SK-N-SH treated with all-trans-retinoic acid at 6 μM for 48 hours (cell line): ENCODE measurements at regions not wholly inside any gene's neighbourhood (a gene's known extent, or its start where the extent isn't known, plus 50 kb on each side); places are given as distances from the start of the nearest gene placed in this dataset.

ENCODE experiments used
- ATAC-seq: fragments of 200-7000 bp; cut with Tn5 transposase; 3 replicates; pipeline ENCODE4 v1.9.1; 2020; ENCODE audit warnings: mild to moderate bottlenecking, moderate library complexity
- ARNTL ChIP-seq: fragments of 450-650 bp; formaldehyde crosslinking; IDR thresholded peaks from 2 replicates; pipeline ENCODE4 v1.5.0; 2020; ENCODE audit warnings: low read depth, mild to moderate bottlenecking, moderate library complexity, borderline replicate concordance
- CSDC2 ChIP-seq: fragments of 250-450 bp; sonication (Bioruptor Pico); IDR thresholded peaks from 2 replicates; pipeline ENCODE4 v1.5.0; 2020; ENCODE audit warnings: mild to moderate bottlenecking, moderate library complexity
- CSRNP3 ChIP-seq: fragments of 250-450 bp; sonication (Bioruptor Pico); IDR thresholded peaks from 2 replicates; pipeline ENCODE4 v1.5.1; 2021; ENCODE audit warnings: mild to moderate bottlenecking, moderate library complexity
- ESRRG ChIP-seq: fragments of 250-450 bp; sonication (Bioruptor Pico); IDR thresholded peaks from 2 replicates; pipeline ENCODE4 v1.6.1; 2021; ENCODE audit warnings: mild to moderate bottlenecking
- GLIS3 ChIP-seq: fragments of 250-450 bp; sonication (Bioruptor Pico); IDR thresholded peaks from 2 replicates; pipeline ENCODE4 v1.5.0; 2020; ENCODE audit warnings: mild to moderate bottlenecking, moderate library complexity
- ISL1 ChIP-seq: fragments of 250-450 bp; sonication (Bioruptor Pico); IDR thresholded peaks from 2 replicates; pipeline ENCODE4 v2.1.2; 2022; ENCODE audit warnings: mild to moderate bottlenecking, moderate library complexity
- PATZ1 ChIP-seq: fragments of 250-450 bp; sonication (Bioruptor Pico); IDR thresholded peaks from 2 replicates; pipeline ENCODE4 v1.8.0; 2020; ENCODE audit warnings: mild to moderate bottlenecking, moderate library complexity, borderline replicate concordance
- PPARA ChIP-seq: fragments of 250-450 bp; sonication (Bioruptor Pico); IDR thresholded peaks from 2 replicates; pipeline ENCODE4 v1.5.0; 2020; ENCODE audit warnings: mild to moderate bottlenecking, borderline replicate concordance
- RARB ChIP-seq: fragments of 250-450 bp; sonication (Bioruptor Pico); IDR thresholded peaks from 2 replicates; pipeline ENCODE4 v1.8.0; 2021; ENCODE audit warnings: mild to moderate bottlenecking, moderate library complexity
- SNAI2 ChIP-seq: fragments of 250-450 bp; sonication (Bioruptor Pico); IDR thresholded peaks from 2 replicates; pipeline ENCODE4 v1.5.0; 2020; ENCODE audit warnings: mild to moderate bottlenecking, moderate library complexity
- TCF4 ChIP-seq: fragments of 250-450 bp; sonication (Bioruptor Pico); IDR thresholded peaks from 2 replicates; pipeline ENCODE4 v1.8.0; 2021; ENCODE audit warnings: mild to moderate bottlenecking, moderate library complexity, borderline replicate concordance
- TOX ChIP-seq: fragments of 250-450 bp; sonication (Bioruptor Pico); IDR thresholded peaks from 2 replicates; pipeline ENCODE4 v1.8.0; 2021; ENCODE audit warnings: mild to moderate bottlenecking, moderate library complexity, borderline replicate concordance
- ZFP3 ChIP-seq: fragments of 250-450 bp; sonication (Bioruptor Pico); IDR thresholded peaks from 2 replicates; pipeline ENCODE4 v1.5.0; 2020; ENCODE audit warnings: mild to moderate bottlenecking, moderate library complexity
- ZNF565 ChIP-seq: fragments of 450-650 bp; formaldehyde crosslinking; conservative IDR thresholded peaks from 2 replicates; pipeline ENCODE4 v1.5.0; 2020; ENCODE audit warnings: low read depth, mild to moderate bottlenecking, moderate library complexity
- ZNF70 ChIP-seq: fragments of 450-650 bp; formaldehyde crosslinking; IDR thresholded peaks from 2 replicates; pipeline ENCODE4 v1.5.0; 2020; ENCODE audit warnings: mild to moderate bottlenecking, moderate library complexity
- ZNF8 ChIP-seq: fragments of 450-650 bp; formaldehyde crosslinking; IDR thresholded peaks from 2 replicates; pipeline ENCODE4 v1.5.0; 2020; ENCODE audit warnings: mild to moderate bottlenecking, moderate library complexity
- TF ChIP-seq, protein P1 (sequence below): fragments of 250-450 bp; sonication (Bioruptor Pico); IDR thresholded peaks from 2 replicates; pipeline ENCODE4 v1.5.0; 2020; ENCODE audit warnings: mild to moderate bottlenecking, moderate library complexity
- TF ChIP-seq, protein P2 (sequence below): fragments of 250-450 bp; sonication (Bioruptor Pico); IDR thresholded peaks from 2 replicates; pipeline ENCODE4 v1.8.0; 2021; ENCODE audit warnings: low read depth, mild to moderate bottlenecking, moderate library complexity, borderline replicate concordance

DNA sequence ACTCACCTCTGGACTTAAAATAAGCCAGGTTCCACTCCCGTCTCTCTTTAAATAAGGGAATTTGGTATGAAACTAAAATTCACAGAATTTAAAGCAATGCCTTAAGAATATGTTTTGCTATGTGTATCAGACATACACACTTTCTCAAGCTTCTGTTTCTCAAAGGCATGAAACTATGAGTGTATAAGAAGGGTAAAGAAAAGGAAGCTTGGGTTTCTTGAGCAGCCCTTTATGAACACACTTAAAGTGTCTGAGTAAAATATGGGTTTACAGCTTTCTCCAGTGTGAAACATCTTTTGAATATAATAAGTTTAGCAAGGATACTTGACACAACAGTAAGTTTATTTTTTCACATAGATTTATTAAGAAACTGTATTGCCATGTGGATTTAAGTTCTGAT lies 370.5 kb downstream of the TMA16 start:
- no peak for ATAC-seq

GRCh38 chr4:163866728-163867315 lies 372.3 kb downstream of the TMA16 start:
- TF ChIP-seq PPARA (CRISPR knock-in tag) (no peak), RARB (CRISPR knock-in tag) (no peak), SNAI2 (CRISPR knock-in tag) (no peak), TCF4 (no peak), ISL1 (CRISPR knock-in tag) (no peak), ZNF8 (no peak), CSDC2 (CRISPR knock-in tag) (no peak), ZNF70 (CRISPR knock-in tag) (no peak), GLIS3 (no peak)
- TF ChIP-seq, protein P1, sequence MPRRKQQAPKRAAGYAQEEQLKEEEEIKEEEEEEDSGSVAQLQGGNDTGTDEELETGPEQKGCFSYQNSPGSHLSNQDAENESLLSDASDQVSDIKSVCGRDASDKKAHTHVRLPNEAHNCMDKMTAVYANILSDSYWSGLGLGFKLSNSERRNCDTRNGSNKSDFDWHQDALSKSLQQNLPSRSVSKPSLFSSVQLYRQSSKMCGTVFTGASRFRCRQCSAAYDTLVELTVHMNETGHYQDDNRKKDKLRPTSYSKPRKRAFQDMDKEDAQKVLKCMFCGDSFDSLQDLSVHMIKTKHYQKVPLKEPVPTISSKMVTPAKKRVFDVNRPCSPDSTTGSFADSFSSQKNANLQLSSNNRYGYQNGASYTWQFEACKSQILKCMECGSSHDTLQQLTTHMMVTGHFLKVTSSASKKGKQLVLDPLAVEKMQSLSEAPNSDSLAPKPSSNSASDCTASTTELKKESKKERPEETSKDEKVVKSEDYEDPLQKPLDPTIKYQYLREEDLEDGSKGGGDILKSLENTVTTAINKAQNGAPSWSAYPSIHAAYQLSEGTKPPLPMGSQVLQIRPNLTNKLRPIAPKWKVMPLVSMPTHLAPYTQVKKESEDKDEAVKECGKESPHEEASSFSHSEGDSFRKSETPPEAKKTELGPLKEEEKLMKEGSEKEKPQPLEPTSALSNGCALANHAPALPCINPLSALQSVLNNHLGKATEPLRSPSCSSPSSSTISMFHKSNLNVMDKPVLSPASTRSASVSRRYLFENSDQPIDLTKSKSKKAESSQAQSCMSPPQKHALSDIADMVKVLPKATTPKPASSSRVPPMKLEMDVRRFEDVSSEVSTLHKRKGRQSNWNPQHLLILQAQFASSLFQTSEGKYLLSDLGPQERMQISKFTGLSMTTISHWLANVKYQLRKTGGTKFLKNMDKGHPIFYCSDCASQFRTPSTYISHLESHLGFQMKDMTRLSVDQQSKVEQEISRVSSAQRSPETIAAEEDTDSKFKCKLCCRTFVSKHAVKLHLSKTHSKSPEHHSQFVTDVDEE (CRISPR knock-in tag), result no peak
- TF ChIP-seq, all 23 proteins: peak for 0
- ATAC-seq, result no peak

More for the DNA sequence above, 370.5 kb downstream of the TMA16 start:
- TF ChIP-seq SNAI2 (CRISPR knock-in tag), result no peak
- no peak for TF ChIP-seq ISL1 (CRISPR knock-in tag)
- TF ChIP-seq ZFP3 (CRISPR knock-in tag), result no peak
- no peak for TF ChIP-seq ZNF70 (CRISPR knock-in tag)
- TF ChIP-seq, protein P1 (CRISPR knock-in tag), result no peak

- TF ChIP-seq GLIS3, result no peak
- TF ChIP-seq CSDC2 (CRISPR knock-in tag), result no peak
- TF ChIP-seq ZNF565 (CRISPR knock-in tag), result no peak
- no peak for TF ChIP-seq TCF4
- TF ChIP-seq TOX (CRISPR knock-in tag), result no peak
- TF ChIP-seq ESRRG (CRISPR knock-in tag), result no peak
- no peak for TF ChIP-seq ISL1 (CRISPR knock-in tag)
- no peak for ATAC-seq
Observed at GRCh38 chr4:163868445-163868844, 374.0 kb downstream of the TMA16 start.

DNA sequence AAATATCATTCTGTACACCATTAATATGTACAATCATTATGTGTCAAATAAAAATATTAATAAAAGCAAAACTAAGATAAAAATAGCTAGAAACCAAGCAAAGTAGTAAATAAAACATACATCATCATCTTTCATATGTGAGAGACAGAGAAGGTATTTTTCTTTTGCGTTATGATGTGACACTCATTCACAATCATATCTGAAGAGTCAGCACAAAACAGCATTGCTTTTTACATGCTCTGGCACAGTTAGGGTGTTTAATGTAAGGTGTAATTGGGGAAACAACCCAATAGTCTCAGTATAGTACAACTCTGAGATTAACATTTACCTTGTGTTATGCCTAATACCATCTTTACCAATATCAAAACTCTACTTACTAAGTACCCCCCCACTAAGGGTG lies 376.6 kb downstream of the TMA16 start:
- no peak for TF ChIP-seq SNAI2 (CRISPR knock-in tag)
- no peak for TF ChIP-seq TOX (CRISPR knock-in tag)
- TF ChIP-seq, protein P1 (CRISPR knock-in tag), result no peak
- no peak for TF ChIP-seq TCF4
- TF ChIP-seq ZFP3 (CRISPR knock-in tag), result no peak
- no peak for ATAC-seq

GRCh38 chr4:163875327-163875726 lies 380.8 kb downstream of the TMA16 start:
- ATAC-seq, result no peak
- TF ChIP-seq PATZ1 (CRISPR knock-in tag) (no peak), ARNTL (CRISPR knock-in tag) (no peak), TOX (CRISPR knock-in tag) (no peak), ZNF8 (no peak), ZNF565 (CRISPR knock-in tag) (no peak), ISL1 (CRISPR knock-in tag) (no peak), CSRNP3 (CRISPR knock-in tag) (no peak), GLIS3 (no peak), SNAI2 (CRISPR knock-in tag) (no peak)
- TF ChIP-seq, protein P2, sequence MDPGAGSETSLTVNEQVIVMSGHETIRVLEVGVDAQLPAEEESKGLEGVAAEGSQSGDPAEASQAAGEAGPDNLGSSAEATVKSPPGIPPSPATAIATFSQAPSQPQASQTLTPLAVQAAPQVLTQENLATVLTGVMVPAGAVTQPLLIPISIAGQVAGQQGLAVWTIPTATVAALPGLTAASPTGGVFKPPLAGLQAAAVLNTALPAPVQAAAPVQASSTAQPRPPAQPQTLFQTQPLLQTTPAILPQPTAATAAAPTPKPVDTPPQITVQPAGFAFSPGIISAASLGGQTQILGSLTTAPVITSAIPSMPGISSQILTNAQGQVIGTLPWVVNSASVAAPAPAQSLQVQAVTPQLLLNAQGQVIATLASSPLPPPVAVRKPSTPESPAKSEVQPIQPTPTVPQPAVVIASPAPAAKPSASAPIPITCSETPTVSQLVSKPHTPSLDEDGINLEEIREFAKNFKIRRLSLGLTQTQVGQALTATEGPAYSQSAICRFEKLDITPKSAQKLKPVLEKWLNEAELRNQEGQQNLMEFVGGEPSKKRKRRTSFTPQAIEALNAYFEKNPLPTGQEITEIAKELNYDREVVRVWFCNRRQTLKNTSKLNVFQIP (CRISPR knock-in tag), result no peak
